Esophagus muscularis mucosa (tissue), 4 donors: ENCODE measurements at regions not wholly inside any gene's neighbourhood (a gene's known extent, or its start where the extent isn't known, plus 50 kb on each side); places are given as distances from the start of the nearest gene placed in this dataset.

Experiments
- DNase-seq: peaks from one replicate; pipeline ENCODE4 v3.0.0-alpha.2; 2017; ENCODE audit errors: extremely low spot score
- H3K27ac ChIP-seq, 4 donors: fragments of 200-600 bp; sonication (generic); replicated peaks in 1 of 4; 1 replicate in 3 of 4; 2 replicates in 1 of 4; pipeline ENCODE4 v1.5.1; 2016 to 2019; ENCODE audit warnings: mild to moderate bottlenecking in 1 of 4
- H3K27me3 ChIP-seq, 4 donors: fragments of 200-600 bp; sonication (generic); one replicate each; pipeline versions ENCODE4 v1.5.1 to v1.6.0; 2016 to 2019
- H3K36me3 ChIP-seq, 4 donors: fragments of 200-600 bp; sonication (generic); one replicate each; pipeline ENCODE4 v1.5.1; 2016 to 2019
- H3K4me1 ChIP-seq, 4 donors: fragments of 200-600 bp; sonication (generic); one replicate each; pipeline ENCODE4 v1.5.1; 2016 to 2019
- H3K4me3 ChIP-seq, 4 donors: fragments of 200-600 bp; sonication (generic); 1 replicate in 2 of 4; 2 replicates in 2 of 4; pipeline ENCODE4 v1.5.1; 2016 to 2019; ENCODE audit warnings: mild to moderate bottlenecking in 4 of 4, moderate library complexity in 1 of 4
- H3K9me3 ChIP-seq, 4 donors: fragments of 200-600 bp; sonication (generic); 1 replicate in 3 of 4; 2 replicates in 1 of 4; pipeline ENCODE4 v1.5.1; 2016 to 2019
- CTCF ChIP-seq, 3 experiments: fragments of 200-600 bp in 2 of 3; fragments of 450-650 bp in 1 of 3; sonication (generic) in 2 of 3; IDR thresholded peaks; one replicate each; pipeline ENCODE4 v1.5.1; 2017 to 2019; ENCODE audit warnings: antibody characterized with exemption in 3 of 3, mild to moderate bottlenecking in 2 of 3, moderate library complexity in 1 of 3
- EP300 ChIP-seq: sonication (generic); formaldehyde crosslinking; IDR thresholded peaks from one replicate; pipeline ENCODE4 v1.6.1; 2017; ENCODE audit warnings: antibody characterized with exemption
- POLR2A ChIP-seq: fragments of 450-650 bp; IDR thresholded peaks from one replicate; pipeline ENCODE4 v1.6.1; 2017; ENCODE audit warnings: antibody characterized with exemption, moderate library complexity, mild to moderate bottlenecking, low read depth
- POLR2AphosphoS5 ChIP-seq, 2 donors: sonication (generic); formaldehyde crosslinking; IDR thresholded peaks; one replicate each; pipeline ENCODE4 v1.6.1; 2017; ENCODE audit warnings: antibody characterized with exemption in 2 of 2
- WGBS: methylation state at CpG from one replicate; pipeline ENCODE4 v1.1.5; 2018; 5-methylcytosine and 5-hydroxymethylcytosine counted together
- intact Hi-C: fragments of 100-400 bp; cut with DNase I; formaldehyde crosslinking; loops from one replicate; pipeline ENCODE4 v1.15.1; 2023

DNA sequence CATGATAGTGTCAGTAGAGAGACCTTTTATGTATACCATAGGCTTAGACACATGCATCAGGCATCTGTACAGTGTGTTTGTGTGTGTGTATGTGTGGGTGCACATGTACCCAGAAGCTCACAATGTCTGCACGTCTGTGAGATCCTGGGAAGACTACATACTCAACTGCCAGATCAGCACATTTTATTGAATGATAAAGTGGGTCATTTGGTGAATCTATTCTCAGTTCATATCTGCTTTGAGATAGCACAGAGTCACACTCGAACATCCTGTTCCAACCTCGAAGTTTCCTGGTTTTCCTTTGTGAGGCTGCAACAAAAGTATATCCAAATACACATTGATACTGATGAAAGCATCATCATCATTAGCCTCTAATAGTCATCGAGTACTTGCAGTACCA is 63.6 kb downstream of the MAF start:
- H3K36me3 ChIP-seq = no peaks in the 10 kb centered on the region
- intact Hi-C loops = no loop called here
- no peaks in the 10 kb centered on the region for H3K27me3 ChIP-seq
- H3K4me3 ChIP-seq = no peak overlapping the region
- H3K27ac ChIP-seq = no peak overlapping the region
- no peaks in the 10 kb centered on the region for H3K4me1 ChIP-seq
- DNase-seq = no peak
- H3K9me3 ChIP-seq = no peaks in the 10 kb centered on the region
- TF ChIP-seq EP300 = no peak
- no peak for TF ChIP-seq CTCF (IDR thresholded peaks at IDR 0.05)
- no peak for TF ChIP-seq POLR2A
- no peak for TF ChIP-seq POLR2AphosphoS5 (IDR thresholded peaks at IDR 0.05)
- WGBS = 66% methylated on average over 4 of the region's 4 CpGs

DNA sequence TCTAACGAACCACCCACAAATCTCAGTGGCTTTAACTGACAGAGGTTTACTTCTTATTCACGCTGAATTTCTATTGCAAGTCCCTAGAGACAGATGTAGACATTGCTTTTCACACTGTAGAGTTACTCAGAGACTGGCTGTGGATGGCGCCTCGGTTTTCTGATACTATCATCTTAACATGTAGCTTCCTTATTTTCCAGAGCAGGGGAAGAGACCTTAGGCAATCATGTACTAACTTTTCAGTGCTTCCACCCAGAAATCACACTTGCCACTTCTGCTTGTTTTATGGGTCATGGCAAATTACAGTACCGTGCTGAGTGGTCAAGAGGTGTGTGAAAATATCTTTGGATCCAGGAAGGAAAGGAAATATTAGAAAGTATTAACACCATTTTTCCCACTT is 65.4 kb downstream of the MAF start:
- WGBS = 74% methylated on average over 5 of the region's 5 CpGs
- no peak for DNase-seq
- Histone ChIP-seq H3K36me3 (no peaks in the 10 kb centered on the region), H3K4me3 (no peak overlapping the region), H3K9me3 (no peaks in the 10 kb centered on the region), H3K27me3 (no peaks in the 10 kb centered on the region), H3K4me1 (no peaks in the 10 kb centered on the region), H3K27ac (no peak overlapping the region)
- TF ChIP-seq CTCF (IDR thresholded peaks at IDR 0.05) (no peak), POLR2A (no peak), POLR2AphosphoS5 (IDR thresholded peaks at IDR 0.05) (no peak), EP300 (no peak)
- intact Hi-C loops = no loop called here

- Histone ChIP-seq H3K9me3 (no peaks in the 10 kb centered on the region), H3K4me3 (no peak overlapping the region), H3K4me1 (no peaks in the 10 kb centered on the region), H3K27ac (no peak overlapping the region), H3K36me3 (no peaks in the 10 kb centered on the region), H3K27me3 (no peaks in the 10 kb centered on the region)
- TF ChIP-seq CTCF (IDR thresholded peaks at IDR 0.05) (no peak), POLR2A (no peak), POLR2AphosphoS5 (IDR thresholded peaks at IDR 0.05) (no peak), EP300 (no peak)
- 96% methylated on average over 3 of the region's 3 CpGs for WGBS
- intact Hi-C loops = no loop called here
- DNase-seq = no peak
Measured at GRCh38 chr16:79534143-79534542, 66.4 kb downstream of the MAF start.

GRCh38 chr16:79533292-79533691 is 67.2 kb downstream of the MAF start:
- H3K27me3 ChIP-seq = no peaks in the 10 kb centered on the region
- H3K9me3 ChIP-seq = no peaks in the 10 kb centered on the region
- TF ChIP-seq POLR2A = no peak
- TF ChIP-seq POLR2AphosphoS5 (IDR thresholded peaks at IDR 0.05) = no peak
- TF ChIP-seq EP300 = no peak
- TF ChIP-seq CTCF (IDR thresholded peaks at IDR 0.05) = no peak
- H3K36me3 ChIP-seq = no peaks in the 10 kb centered on the region
- H3K27ac ChIP-seq = no peak overlapping the region
- 63% methylated on average over 3 of the region's 3 CpGs for WGBS
- intact Hi-C loops = no loop called here
- DNase-seq = no peak
- no peak overlapping the region for H3K4me3 ChIP-seq
- H3K4me1 ChIP-seq = peaks cover 0 to 5% (median 0%) of the 10 kb centered on the region in 4 donors

GRCh38 chr16:79532785-79533184 is 67.8 kb downstream of the MAF start:
- intact Hi-C loops = no loop called here
- DNase-seq = no peak
- no peaks in the 10 kb centered on the region for H3K36me3 ChIP-seq
- H3K4me1 ChIP-seq = peaks cover 0 to 6% (median 0%) of the 10 kb centered on the region in 4 donors
- WGBS = 74% methylated on average over 5 of the region's 5 CpGs
- no peaks in the 10 kb centered on the region for H3K9me3 ChIP-seq
- no peak overlapping the region for H3K4me3 ChIP-seq
- H3K27me3 ChIP-seq = no peaks in the 10 kb centered on the region
- H3K27ac ChIP-seq = no peak overlapping the region
- no peak for TF ChIP-seq POLR2AphosphoS5 (IDR thresholded peaks at IDR 0.05)
- TF ChIP-seq POLR2A = no peak
- TF ChIP-seq CTCF (IDR thresholded peaks at IDR 0.05) = no peak
- TF ChIP-seq EP300 = no peak
